GM21576 (cell line): ENCODE measurements at regions not wholly inside any gene's neighbourhood (a gene's known extent, or its start where the extent isn't known, plus 50 kb on each side); places are given as distances from the start of the nearest gene placed in this dataset.
"Not testable (repeated sequence)": the region's sequence is repeated elsewhere in the genome, so short reads cannot be mapped to it uniquely, and the experiment has no call there.

ENCODE experiments used
- ATAC-seq: cut with Tn5 transposase; IDR thresholded peaks from one replicate; pipeline ENCODE4 v1.9.1; 2021; ENCODE audit warnings: mild to moderate bottlenecking, moderate library complexity; ENCODE audit not compliant: unreplicated experiment

GRCh38 chr13:33547035-33547434 lies 261.5 kb upstream of the STARD13 start:
- ATAC-seq, result no peak

- ATAC-seq, result peak; percentile 44
Observed at GRCh38 chr13:33548069-33548468, 262.5 kb upstream of the STARD13 start.

DNA sequence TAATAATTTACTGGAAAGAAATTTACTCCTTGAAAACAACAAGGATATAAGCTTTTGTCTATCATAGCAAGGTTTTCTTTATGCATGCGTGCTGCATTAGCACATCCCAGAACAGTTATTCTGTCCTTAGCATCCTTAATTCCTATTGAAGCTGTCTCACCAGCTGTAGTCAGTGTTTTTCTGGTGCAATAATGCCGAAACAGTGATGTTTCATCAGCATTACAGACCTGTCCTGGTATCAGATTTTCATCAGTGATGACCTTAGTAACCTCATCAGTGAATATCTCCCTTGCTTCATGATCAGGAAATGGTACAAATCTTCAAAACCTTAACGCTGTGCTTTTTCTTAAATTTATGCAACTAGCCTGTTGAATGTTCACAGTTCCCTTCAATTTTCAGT lies 264.7 kb upstream of the STARD13 start:
- no peak for ATAC-seq

DNA sequence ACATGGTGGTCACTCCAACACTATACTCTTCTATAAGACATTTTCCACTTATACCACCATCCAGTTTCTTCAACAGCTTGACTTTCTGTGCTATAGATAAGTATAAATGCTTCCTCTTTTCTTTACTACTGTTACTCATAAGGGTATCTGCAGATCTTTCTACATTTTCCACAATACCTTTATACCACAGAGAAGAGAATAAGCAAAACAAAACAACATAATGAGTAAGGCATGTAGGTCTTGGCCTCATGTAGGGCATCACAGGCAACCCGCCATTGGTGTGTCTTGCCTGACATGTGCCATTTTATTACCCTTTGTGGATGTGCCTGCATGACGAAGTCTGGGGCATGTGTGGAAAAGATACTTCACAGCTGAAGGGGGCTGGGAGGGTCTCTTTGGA lies 265.3 kb upstream of the STARD13 start:
- ATAC-seq, result no peak

DNA sequence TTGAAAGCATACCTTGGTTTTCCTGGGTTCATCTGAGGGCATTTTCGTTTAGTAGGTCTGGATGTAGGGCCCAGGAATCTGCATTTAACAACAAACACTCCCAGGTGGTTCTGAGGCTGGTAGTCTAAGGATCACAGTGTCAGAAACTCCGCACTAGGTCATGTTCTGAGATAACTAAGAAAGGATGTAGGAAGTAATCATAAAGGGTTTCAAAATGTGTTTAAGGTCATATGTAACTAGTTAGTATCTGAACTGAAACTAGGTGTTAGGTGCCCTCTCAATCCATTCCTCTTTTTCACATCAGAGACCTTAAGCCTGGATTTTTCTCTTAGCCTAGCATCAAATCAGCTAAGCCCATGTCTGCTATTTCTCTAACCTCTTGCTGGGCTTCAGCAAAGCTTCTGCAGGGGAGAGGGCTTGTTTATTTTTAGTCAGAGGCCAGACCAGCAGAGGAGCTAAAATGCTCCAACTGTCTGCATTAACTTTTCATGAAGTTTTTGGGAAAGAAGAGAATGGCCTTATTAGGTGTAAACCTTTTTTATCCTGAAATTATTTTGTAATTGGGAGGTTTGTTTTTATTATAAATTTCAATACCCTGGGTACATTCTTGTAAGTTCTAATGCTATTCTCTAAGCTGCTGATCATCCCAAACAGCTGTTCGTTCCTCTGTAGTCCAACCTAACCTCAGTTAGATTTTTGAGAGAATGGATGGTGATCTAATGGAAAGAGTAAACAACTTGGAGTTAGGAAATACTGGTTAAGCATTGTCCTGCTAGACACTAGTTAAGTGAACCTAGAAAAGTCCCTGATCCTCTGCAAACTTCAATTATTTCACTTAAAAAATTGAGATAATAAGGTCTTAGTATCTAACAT lies 262.8 kb upstream of the RFC3 start:
- peak; percentile 93 for ATAC-seq

DNA sequence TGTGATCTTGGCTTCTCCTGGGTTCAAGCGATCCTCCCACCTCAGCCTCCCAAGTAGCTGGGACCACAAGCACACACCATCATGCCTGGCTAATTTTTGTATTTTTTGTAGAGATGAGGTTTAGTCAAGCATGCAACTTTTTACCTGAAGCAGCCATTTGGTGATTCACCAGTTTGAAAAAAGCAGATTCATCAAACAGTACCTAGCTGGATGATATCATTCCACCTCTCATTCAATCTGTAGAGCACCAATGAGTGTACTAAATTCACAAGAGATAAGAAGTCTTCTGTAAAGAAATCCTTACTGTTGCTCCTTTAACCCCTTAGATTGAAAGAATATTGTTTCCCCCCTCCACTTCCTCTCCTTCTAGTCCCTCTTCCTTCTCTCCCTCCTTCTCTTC lies 261.1 kb upstream of the RFC3 start:
- ATAC-seq, result no peak

DNA sequence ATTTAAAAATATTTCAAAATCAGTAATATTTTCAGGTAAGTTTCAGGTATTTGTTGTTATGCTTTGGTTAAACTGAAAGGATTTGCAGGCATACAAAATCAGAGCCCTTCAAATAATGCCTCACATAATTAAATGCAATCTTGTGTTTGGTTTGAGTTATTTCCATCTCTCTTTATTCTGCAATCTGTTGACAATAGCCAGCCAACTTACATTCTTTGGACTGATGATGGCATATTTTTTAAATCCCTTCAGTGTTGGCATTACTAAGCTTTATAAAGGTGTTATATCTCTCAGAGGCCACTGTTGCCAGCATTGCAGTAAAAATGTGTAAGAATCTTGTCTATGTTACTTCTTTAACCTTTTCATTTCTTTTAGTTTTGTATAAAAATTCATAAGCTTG lies 257.2 kb upstream of the RFC3 start:
- no peak for ATAC-seq

- ATAC-seq, result no peak
Observed at GRCh38 chr13:33561627-33562026, 256.3 kb upstream of the RFC3 start.

DNA sequence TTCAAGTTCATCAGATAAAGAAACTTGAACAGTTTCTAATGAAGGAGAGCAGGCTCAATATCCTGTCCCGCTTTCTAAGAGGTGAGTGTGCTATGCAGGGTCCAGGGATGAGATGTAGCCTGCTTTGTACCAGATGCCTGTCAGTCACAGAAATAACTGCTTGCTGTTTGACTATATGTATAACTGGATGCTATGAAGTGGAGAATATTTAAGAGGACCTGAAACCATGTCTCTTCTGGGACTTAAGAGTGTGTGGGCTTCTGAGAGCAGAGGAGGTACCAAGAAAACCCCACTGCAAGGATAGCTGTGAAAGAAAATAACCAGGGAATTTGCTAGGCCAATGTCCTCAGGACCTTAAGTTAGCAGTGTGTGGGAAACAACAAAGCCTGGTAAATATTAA lies 246.3 kb upstream of the RFC3 start:
- ATAC-seq, result peak; percentile 70

GRCh38 chr13:33572322-33572721 lies 245.6 kb upstream of the RFC3 start:
- ATAC-seq, result not testable (repeated sequence)

DNA sequence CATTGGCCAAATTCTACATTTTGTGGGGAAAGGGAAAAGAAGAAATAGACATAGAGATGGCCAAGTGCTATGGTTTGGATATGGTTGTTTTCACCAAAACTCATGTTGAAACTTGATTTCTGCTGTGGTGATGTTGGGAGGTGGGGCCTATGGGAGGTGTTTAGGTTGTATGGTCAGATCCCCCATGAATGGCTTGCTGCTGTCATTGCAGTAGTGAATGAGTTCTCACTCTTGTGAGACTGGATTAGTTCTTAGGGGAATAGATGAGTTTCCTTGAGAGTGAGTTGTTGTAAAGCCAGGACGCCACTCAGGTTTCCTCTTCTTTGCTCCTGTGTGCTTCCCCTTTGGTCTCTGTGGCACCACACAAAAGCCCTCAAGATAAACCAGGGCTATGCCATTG lies 242.6 kb upstream of the RFC3 start:
- ATAC-seq, result no peak

- no peak for ATAC-seq
Observed at GRCh38 chr13:33577007-33577406, 240.9 kb upstream of the RFC3 start.

DNA sequence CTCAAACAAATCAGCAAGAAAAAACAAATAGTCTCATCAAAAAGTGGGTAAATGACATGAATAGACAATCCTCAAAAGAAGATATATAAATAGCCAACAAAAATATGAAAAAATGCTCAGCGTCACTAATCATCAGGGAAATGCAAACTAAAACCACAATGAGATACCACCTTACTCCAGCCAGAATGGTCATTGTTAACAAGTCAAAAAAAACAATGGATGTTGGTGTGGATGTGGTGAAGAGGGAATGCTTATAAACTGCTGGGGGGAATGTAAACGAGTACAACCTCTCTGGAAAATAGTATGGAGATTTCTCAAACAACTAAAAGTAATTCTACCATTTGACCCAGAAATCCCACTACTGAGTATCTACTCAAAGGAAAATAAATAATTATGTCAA lies 239.2 kb upstream of the RFC3 start:
- ATAC-seq, result no peak

GRCh38 chr13:33582121-33582520 lies 235.8 kb upstream of the RFC3 start:
- no peak for ATAC-seq

- no peak for ATAC-seq
Observed at GRCh38 chr13:33583398-33583797, 234.6 kb upstream of the RFC3 start.

- ATAC-seq, result no peak
Observed at GRCh38 chr13:33590936-33591335, 227.0 kb upstream of the RFC3 start.

- ATAC-seq, result no peak
Observed at GRCh38 chr13:33606692-33607091, 211.3 kb upstream of the RFC3 start.

DNA sequence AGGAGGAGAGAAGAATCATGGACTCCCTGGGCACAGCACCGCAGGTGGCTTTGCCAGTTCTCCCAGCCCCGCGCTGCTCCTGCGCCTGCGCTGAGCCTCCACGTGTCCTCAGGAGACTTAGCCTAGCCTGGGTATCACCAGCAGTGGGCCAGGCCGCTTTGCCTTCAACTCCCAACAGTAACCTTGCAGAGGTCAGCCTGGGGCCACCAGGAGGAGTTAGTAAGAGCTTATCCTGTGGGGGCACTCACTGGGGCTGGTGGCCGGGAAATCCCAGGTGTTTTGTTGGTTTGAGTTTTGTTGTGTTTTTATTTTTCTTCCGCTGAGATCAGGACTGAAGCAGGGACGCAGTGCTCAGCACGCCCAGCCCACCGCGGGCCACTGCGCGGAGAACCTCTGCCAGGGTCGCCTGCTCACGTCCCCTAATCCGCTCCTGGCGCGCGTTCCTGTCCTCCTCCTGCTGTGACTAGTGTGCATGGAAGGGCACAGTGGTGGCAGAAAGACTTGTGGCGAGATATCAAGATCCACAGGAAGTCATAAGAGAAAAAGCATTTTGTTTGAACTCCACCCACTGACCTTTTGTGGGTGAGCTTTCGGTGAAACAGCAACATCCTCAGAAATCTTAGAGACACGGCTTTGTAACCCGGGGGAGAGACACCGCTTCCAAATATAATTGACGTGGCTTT lies 207.4 kb upstream of the RFC3 start:
- no peak for ATAC-seq

DNA sequence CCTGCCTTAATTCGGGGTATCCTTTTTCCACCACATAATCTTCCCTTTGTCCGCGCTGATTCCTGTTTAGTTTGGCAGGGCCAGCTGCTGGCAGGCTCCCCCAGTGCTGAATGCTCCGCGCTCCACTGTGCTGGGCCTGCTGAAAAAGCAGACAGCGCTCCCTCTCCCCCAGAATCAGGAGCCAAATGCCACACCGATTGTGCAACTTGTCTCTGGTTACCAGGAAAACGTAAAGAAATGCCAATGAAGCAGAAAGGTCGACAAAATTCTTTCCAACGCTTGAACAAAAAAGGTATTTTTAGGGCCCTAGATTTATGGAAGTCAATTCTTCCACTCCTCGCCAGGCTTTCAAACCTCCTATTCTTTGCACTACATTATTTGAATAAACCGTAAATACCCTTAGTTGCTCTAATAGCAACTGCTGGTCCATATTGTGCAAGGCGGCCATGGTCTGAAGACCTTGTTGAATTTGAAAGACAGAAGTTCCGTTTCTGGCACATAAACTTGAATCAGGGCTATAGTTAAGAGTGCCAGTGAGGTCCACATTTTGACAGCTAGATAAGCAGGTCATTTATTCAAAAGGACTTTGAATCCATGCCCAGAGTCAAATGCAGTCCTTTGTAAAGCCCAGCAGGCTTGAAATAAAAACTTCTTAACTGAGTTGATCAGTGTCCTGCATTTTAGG lies 206.7 kb upstream of the RFC3 start:
- ATAC-seq, result no peak

- ATAC-seq, result no peak
Observed at GRCh38 chr13:33612641-33613638, 205.0 kb upstream of the RFC3 start.

DNA sequence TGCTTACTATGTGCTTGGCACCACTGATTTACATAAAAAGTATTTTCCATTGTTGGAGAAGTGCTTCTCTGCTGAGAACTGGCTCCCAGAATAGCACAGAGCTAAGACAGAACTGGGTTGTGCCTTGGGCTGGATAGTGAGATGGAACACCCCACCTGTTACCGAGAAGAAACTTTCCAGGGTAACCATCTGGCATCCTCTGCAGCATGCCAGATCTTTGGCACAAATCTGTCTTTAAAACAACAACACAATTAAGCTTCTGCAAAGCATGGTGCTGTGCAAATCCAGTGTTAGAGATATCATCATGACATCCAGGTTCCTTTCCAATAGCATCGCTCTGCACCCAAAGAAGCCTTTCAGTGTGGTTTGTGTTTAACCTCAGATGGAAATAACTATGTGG lies 202.5 kb upstream of the RFC3 start:
- ATAC-seq, result no peak
